Suprapubic skin (tissue), 3 donors: ENCODE measurements at regions not wholly inside any gene's neighbourhood (a gene's known extent, or its start where the extent isn't known, plus 50 kb on each side); places are given as distances from the start of the nearest gene placed in this dataset.

Experiments
- EP300 ChIP-seq: sonication (generic); formaldehyde crosslinking; IDR thresholded peaks from one replicate; pipeline ENCODE4 v1.6.1; 2017; ENCODE audit warnings: antibody characterized with exemption
- TF ChIP-seq, protein P1 (sequence below), 2 donors: fragments of 200-600 bp in 1 of 2; fragments of 450-650 bp in 1 of 2; sonication (generic) in 1 of 2; IDR thresholded peaks; one replicate each; pipeline ENCODE4 v1.5.1; 2016 to 2019; ENCODE audit warnings: antibody characterized with exemption in 2 of 2, mild to moderate bottlenecking in 1 of 2, moderate library complexity in 1 of 2

DNA sequence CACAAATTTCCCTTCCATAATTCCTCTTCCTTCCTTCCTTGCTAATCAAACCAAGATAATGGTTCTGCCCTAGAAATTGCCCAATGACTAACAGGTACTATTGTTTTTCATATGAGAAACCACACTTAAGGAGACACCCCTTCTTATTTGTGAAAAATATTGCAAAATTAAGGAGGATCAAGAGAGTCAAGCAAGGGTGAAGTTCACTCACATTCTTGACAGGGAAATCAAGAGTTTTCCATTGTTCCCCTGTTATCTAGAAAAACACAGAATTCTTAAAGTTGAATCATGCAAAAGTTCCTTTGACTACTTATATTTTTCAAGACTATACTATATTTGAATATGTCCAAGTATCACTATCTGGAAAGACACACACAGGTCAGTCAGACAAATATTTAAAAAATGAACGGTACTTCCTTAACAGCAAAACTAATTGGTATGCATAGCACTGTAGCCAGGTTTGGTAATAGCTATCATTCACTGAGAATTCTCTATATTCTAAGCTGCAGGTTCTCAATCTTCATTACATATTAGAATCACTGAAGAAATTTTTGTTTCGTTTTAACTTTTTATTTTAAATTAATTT is 897.2 kb downstream of the DIAPH3 start:
- TF ChIP-seq, protein P1, sequence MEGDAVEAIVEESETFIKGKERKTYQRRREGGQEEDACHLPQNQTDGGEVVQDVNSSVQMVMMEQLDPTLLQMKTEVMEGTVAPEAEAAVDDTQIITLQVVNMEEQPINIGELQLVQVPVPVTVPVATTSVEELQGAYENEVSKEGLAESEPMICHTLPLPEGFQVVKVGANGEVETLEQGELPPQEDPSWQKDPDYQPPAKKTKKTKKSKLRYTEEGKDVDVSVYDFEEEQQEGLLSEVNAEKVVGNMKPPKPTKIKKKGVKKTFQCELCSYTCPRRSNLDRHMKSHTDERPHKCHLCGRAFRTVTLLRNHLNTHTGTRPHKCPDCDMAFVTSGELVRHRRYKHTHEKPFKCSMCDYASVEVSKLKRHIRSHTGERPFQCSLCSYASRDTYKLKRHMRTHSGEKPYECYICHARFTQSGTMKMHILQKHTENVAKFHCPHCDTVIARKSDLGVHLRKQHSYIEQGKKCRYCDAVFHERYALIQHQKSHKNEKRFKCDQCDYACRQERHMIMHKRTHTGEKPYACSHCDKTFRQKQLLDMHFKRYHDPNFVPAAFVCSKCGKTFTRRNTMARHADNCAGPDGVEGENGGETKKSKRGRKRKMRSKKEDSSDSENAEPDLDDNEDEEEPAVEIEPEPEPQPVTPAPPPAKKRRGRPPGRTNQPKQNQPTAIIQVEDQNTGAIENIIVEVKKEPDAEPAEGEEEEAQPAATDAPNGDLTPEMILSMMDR (IDR thresholded peaks at IDR 0.05): no peak
- TF ChIP-seq EP300: no peak
